Endothelial cell (in vitro differentiated cells): ENCODE measurements at regions not wholly inside any gene's neighbourhood (a gene's known extent, or its start where the extent isn't known, plus 50 kb on each side); places are given as distances from the start of the nearest gene placed in this dataset.

Experiments used
- DNase-seq: peaks from one replicate; pipeline ENCODE4 v3.0.0; 2021; ENCODE audit warnings: low spot score
- H3K27ac Mint-ChIP-seq: one replicate; pipeline ENCODE4 v1.8.0; 2021; ENCODE audit warnings: mixed read lengths, inconsistent platforms; ENCODE audit not compliant: unreplicated experiment
- H3K27me3 Mint-ChIP-seq: one replicate; pipeline ENCODE4 v1.8.0; 2021; ENCODE audit warnings: mild to moderate bottlenecking, moderate library complexity, mixed read lengths, inconsistent platforms; ENCODE audit not compliant: unreplicated experiment
- H3K36me3 Mint-ChIP-seq: one replicate; pipeline ENCODE4 v1.8.0; 2021; ENCODE audit warnings: mild to moderate bottlenecking, low read depth, mixed read lengths, inconsistent platforms; ENCODE audit not compliant: unreplicated experiment
- H3K4me1 Mint-ChIP-seq: one replicate; pipeline ENCODE4 v1.8.0; 2021; ENCODE audit warnings: mild to moderate bottlenecking, mixed read lengths, inconsistent platforms; ENCODE audit not compliant: unreplicated experiment
- H3K4me3 Mint-ChIP-seq: one replicate; pipeline ENCODE4 v1.8.0; 2021; ENCODE audit warnings: mild to moderate bottlenecking, mixed read lengths, inconsistent platforms; ENCODE audit not compliant: unreplicated experiment
- H3K9me3 Mint-ChIP-seq: one replicate; pipeline ENCODE4 v1.8.0; 2021; ENCODE audit warnings: mixed read lengths, inconsistent platforms; ENCODE audit not compliant: unreplicated experiment
- CTCF ChIP-seq: fragments of 200-600 bp; sonication (generic); IDR thresholded peaks from one replicate; pipeline ENCODE4 v1.5.0; 2021; ENCODE audit warnings: antibody characterized with exemption; ENCODE audit not compliant: unreplicated experiment

- no peak overlapping the region for H3K27ac Mint-ChIP-seq
- no peak overlapping the region for H3K4me3 Mint-ChIP-seq
- peaks cover 7% of the 10 kb centered on the region for H3K4me1 Mint-ChIP-seq
Measured at GRCh38 chr10:83725567-83725966, 413.7 kb upstream of the GHITM start.

GRCh38 chr10:83734278-83734677 lies 405.0 kb upstream of the GHITM start:
- H3K36me3 Mint-ChIP-seq = no peaks in the 10 kb centered on the region
- no peaks in the 10 kb centered on the region for H3K4me1 Mint-ChIP-seq
- peaks cover 2% of the 10 kb centered on the region for H3K27me3 Mint-ChIP-seq

More at GRCh38 chr10:83725567-83725966, 413.7 kb upstream of the GHITM start:
- H3K9me3 Mint-ChIP-seq = no peaks in the 10 kb centered on the region
- DNase-seq = no peak
- peaks cover 4% of the 10 kb centered on the region for H3K36me3 Mint-ChIP-seq
- no peak for TF ChIP-seq CTCF
- H3K27me3 Mint-ChIP-seq = no peaks in the 10 kb centered on the region

GRCh38 chr10:83736008-83736407 lies 403.3 kb upstream of the GHITM start:
- H3K27ac Mint-ChIP-seq = no peak overlapping the region
- H3K4me1 Mint-ChIP-seq = no peaks in the 10 kb centered on the region
- no peaks in the 10 kb centered on the region for H3K36me3 Mint-ChIP-seq
- H3K4me3 Mint-ChIP-seq = no peak overlapping the region
- no peak for DNase-seq
- peaks cover 2% of the 10 kb centered on the region for H3K27me3 Mint-ChIP-seq
- H3K9me3 Mint-ChIP-seq = peaks cover 7% of the 10 kb centered on the region
- TF ChIP-seq CTCF = no peak

More at GRCh38 chr10:83734278-83734677, 405.0 kb upstream of the GHITM start:
- H3K27ac Mint-ChIP-seq = no peak overlapping the region
- no peak for TF ChIP-seq CTCF
- H3K4me3 Mint-ChIP-seq = no peak overlapping the region
- H3K9me3 Mint-ChIP-seq = peaks cover 7% of the 10 kb centered on the region
- DNase-seq = no peak

- H3K4me1 Mint-ChIP-seq = no peaks in the 10 kb centered on the region
- H3K9me3 Mint-ChIP-seq = peaks cover 13% of the 10 kb centered on the region
- peaks cover 4% of the 10 kb centered on the region for H3K36me3 Mint-ChIP-seq
- DNase-seq = no peak
- no peak overlapping the region for H3K4me3 Mint-ChIP-seq
- no peak overlapping the region for H3K27ac Mint-ChIP-seq
- no peak for TF ChIP-seq CTCF
- H3K27me3 Mint-ChIP-seq = peaks cover 3% of the 10 kb centered on the region
Measured at GRCh38 chr10:83750604-83751003, 388.7 kb upstream of the GHITM start.

- Mint-ChIP-seq H3K36me3 (peaks cover 4% of the 10 kb centered on the region), H3K27ac (no peak overlapping the region), H3K4me1 (no peaks in the 10 kb centered on the region), H3K9me3 (peaks cover 13% of the 10 kb centered on the region), H3K27me3 (peaks cover 3% of the 10 kb centered on the region), H3K4me3 (no peak overlapping the region)
- DNase-seq = no peak
- no peak for TF ChIP-seq CTCF
Measured at GRCh38 chr10:83753490-83753889, 385.8 kb upstream of the GHITM start.
